Lower lobe of right lung (tissue), 2 donors: ENCODE measurements at regions not wholly inside any gene's neighbourhood (a gene's known extent, or its start where the extent isn't known, plus 50 kb on each side); places are given as distances from the start of the nearest gene placed in this dataset.

Experiments
- ATAC-seq, 2 donors: fragments of 200-7000 bp; cut with Tn5 transposase; one replicate each; pipeline ENCODE4 v1.9.1; 2020 to 2022; ENCODE audit warnings: mild to moderate bottlenecking in 2 of 2, moderate library complexity in 2 of 2
- DNase-seq: peaks from one replicate; pipeline ENCODE4 v3.0.0-alpha.2; 2020
- H3K27ac ChIP-seq: fragments of 200-600 bp; one replicate; pipeline ENCODE4 v1.8.0; 2022
- H3K27me3 ChIP-seq: fragments of 200-600 bp; one replicate; pipeline ENCODE4 v1.8.0; 2022; ENCODE audit warnings: low read depth
- H3K36me3 ChIP-seq: fragments of 200-600 bp; one replicate; pipeline ENCODE4 v1.8.0; 2022; ENCODE audit warnings: mild to moderate bottlenecking
- H3K4me1 ChIP-seq: fragments of 200-600 bp; one replicate; pipeline ENCODE4 v1.8.0; 2022
- H3K4me3 ChIP-seq: fragments of 200-600 bp; one replicate; pipeline ENCODE4 v1.8.0; 2022; ENCODE audit warnings: mild to moderate bottlenecking
- H3K9me3 ChIP-seq: fragments of 200-600 bp; one replicate; pipeline ENCODE4 v1.8.0; 2022
- intact Hi-C: fragments of 100-400 bp; cut with DNase I; formaldehyde crosslinking; loops from one replicate; pipeline ENCODE4 v1.11.0; 2022
- TF ChIP-seq, protein P1 (sequence below): fragments of 200-600 bp; IDR thresholded peaks from one replicate; pipeline ENCODE4 v1.8.0; 2022; ENCODE audit warnings: antibody characterized with exemption, mild to moderate bottlenecking
- donor health status: DM: no; HTN: yes; CAD: no; lungs with severe emphysema.

DNA sequence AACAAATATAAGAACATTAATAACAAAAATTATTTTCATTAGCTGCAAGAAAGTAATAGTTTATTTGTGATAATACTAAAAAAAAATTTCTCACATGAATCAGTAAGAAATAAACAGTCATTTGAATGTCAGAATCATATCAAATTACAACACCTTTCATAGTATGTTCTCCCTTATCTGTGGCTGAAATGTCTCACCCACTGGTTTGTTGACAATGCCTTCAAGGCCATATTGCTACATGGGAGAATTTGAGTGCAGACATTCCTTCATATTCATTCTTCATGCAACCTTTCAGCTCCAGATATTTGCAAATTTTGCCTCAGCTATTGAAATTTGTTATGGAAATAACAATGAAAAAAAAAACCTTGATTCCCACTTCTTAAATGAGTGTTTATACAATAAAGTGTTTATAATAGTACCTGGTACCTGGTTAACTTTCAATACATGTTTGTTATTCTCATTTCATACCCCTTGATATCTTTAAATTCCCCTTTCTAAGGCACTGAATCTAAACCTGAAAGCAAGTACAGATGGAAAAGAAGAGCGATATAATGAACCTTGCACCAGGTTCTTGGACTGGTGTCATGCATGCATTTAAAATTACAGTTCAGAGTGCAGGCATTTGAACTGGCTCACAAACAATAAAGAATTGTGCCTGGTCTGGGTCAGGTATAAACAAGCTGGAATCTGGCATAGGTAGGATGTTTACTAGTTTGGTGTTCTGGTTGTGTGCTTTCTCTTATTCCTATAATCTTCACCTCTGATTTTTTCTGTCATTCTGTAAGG lies 242.2 kb upstream of the ADGRL2 start:
- Histone ChIP-seq H3K4me1 (no peaks in the 10 kb centered on the region), H3K27ac (no peak overlapping the region), H3K4me3 (no peak overlapping the region), H3K36me3 (no peaks in the 10 kb centered on the region), H3K27me3 (no peaks in the 10 kb centered on the region), H3K9me3 (no peaks in the 10 kb centered on the region)
- ATAC-seq, result no peak
- no peak for DNase-seq
- TF ChIP-seq, protein P1, sequence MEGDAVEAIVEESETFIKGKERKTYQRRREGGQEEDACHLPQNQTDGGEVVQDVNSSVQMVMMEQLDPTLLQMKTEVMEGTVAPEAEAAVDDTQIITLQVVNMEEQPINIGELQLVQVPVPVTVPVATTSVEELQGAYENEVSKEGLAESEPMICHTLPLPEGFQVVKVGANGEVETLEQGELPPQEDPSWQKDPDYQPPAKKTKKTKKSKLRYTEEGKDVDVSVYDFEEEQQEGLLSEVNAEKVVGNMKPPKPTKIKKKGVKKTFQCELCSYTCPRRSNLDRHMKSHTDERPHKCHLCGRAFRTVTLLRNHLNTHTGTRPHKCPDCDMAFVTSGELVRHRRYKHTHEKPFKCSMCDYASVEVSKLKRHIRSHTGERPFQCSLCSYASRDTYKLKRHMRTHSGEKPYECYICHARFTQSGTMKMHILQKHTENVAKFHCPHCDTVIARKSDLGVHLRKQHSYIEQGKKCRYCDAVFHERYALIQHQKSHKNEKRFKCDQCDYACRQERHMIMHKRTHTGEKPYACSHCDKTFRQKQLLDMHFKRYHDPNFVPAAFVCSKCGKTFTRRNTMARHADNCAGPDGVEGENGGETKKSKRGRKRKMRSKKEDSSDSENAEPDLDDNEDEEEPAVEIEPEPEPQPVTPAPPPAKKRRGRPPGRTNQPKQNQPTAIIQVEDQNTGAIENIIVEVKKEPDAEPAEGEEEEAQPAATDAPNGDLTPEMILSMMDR, result no peak
- intact Hi-C loops, result no loop called here

GRCh38 chr1:81556968-81557367 lies 243.8 kb upstream of the ADGRL2 start:
- TF ChIP-seq, protein P1, result no peak
- H3K27ac ChIP-seq, result no peak overlapping the region
- H3K36me3 ChIP-seq, result no peaks in the 10 kb centered on the region
- no peaks in the 10 kb centered on the region for H3K27me3 ChIP-seq
- H3K9me3 ChIP-seq, result no peaks in the 10 kb centered on the region
- H3K4me1 ChIP-seq, result no peaks in the 10 kb centered on the region
- no peak for ATAC-seq
- no peak for DNase-seq
- H3K4me3 ChIP-seq, result no peak overlapping the region
- intact Hi-C loops, result no loop called here

- DNase-seq (no peak), ATAC-seq (no peak)
- no peaks in the 10 kb centered on the region for H3K36me3 ChIP-seq
- TF ChIP-seq, protein P1, result no peak
- H3K9me3 ChIP-seq, result no peaks in the 10 kb centered on the region
- H3K4me1 ChIP-seq, result peaks cover 4% of the 10 kb centered on the region
- no peak overlapping the region for H3K27ac ChIP-seq
- H3K4me3 ChIP-seq, result no peak overlapping the region
- no peaks in the 10 kb centered on the region for H3K27me3 ChIP-seq
- intact Hi-C loops, result no loop called here
These were observed 246.2 kb upstream of the ADGRL2 start for GRCh38 chr1:81554534-81554933.

- no peak overlapping the region for H3K4me3 ChIP-seq
- no peaks in the 10 kb centered on the region for H3K36me3 ChIP-seq
- DNase-seq (no peak), ATAC-seq (no peak)
- intact Hi-C loops, result no loop called here
- TF ChIP-seq, protein P1, result no peak
- H3K4me1 ChIP-seq, result peaks cover 8% of the 10 kb centered on the region
- no peak overlapping the region for H3K27ac ChIP-seq
- no peaks in the 10 kb centered on the region for H3K9me3 ChIP-seq
- H3K27me3 ChIP-seq, result no peaks in the 10 kb centered on the region
These were observed 246.6 kb upstream of the ADGRL2 start for GRCh38 chr1:81554108-81554507.

- DNase-seq (no peak), ATAC-seq (no peak)
- Histone ChIP-seq H3K4me1 (peaks cover 9% of the 10 kb centered on the region), H3K27ac (no peak overlapping the region), H3K36me3 (no peaks in the 10 kb centered on the region), H3K9me3 (no peaks in the 10 kb centered on the region), H3K27me3 (no peaks in the 10 kb centered on the region), H3K4me3 (no peak overlapping the region)
- TF ChIP-seq, protein P1, result no peak
- intact Hi-C loops, result no loop called here
These were observed 247.2 kb upstream of the ADGRL2 start for GRCh38 chr1:81553503-81553902.
